ENCODE measurements at regions not wholly inside any gene's neighbourhood (a gene's known extent, or its start where the extent isn't known, plus 50 kb on each side); places are given as distances from the start of the nearest gene placed in this dataset.

DNA sequence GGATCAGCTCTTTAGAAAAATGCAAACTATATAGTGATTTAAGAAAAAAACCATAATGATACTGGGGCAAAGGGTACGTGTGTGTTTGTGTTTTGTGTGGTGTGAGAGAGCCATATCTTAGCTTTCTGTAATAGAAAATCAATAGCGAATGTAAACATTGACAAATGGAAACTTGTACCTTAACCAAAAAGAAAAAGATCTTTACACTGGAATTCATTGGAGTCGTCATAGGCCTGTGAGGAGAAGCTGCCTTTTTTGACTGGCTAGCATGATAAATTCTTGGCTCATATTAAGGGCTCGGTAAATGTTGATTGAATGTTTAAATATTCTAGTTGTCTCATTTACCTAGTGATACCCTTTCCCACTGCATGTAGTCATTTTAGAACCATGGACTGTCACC lies 161.8 kb upstream of the ASCC3 start:
- Mint-ChIP-seq H3K36me3 (no peaks in the 10 kb centered on the region), H3K27me3 (ENCODE audit: low read depth in 3 of 3) (peaks cover 0 to 7% (median 0%) of the 10 kb centered on the region in 3 donors), H3K4me3 (no peak overlapping the region), H3K4me1 (no peaks in the 10 kb centered on the region), H3K9me3 (peaks cover 1 to 24% (median 16%) of the 10 kb centered on the region in 6 donors), H3K27ac (no peak overlapping the region)
- no peak for DNase-seq

DNA sequence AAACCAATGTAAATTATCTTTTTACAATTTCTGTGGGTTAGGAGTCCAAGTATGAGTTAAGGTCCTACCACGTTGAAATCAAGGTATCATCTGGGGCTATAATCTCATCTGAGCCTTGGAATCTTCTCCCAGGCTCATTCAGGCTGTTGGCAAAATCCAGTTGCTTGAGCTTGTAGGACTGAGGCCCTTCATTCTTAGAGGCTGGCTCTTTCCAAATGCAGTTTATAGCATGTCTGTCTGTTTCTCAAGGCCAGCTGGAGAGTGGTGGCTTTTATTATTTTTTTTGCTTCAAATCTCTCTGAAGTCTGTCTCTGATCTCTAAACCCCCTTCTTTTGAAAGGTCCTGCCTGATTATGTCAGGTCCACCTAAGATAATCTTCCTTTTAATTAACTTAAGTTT lies 177.2 kb upstream of the ASCC3 start:
- Mint-ChIP-seq H3K36me3 (no peaks in the 10 kb centered on the region), H3K9me3 (peaks cover 19 to 53% (median 30%) of the 10 kb centered on the region in 6 donors), H3K27ac (no peak overlapping the region), H3K27me3 (ENCODE audit: low read depth in 3 of 3) (peaks cover 0 to 4% (median 0%) of the 10 kb centered on the region in 3 donors), H3K4me3 (no peak overlapping the region), H3K4me1 (no peaks in the 10 kb centered on the region)
- DNase-seq, result no peak

DNA sequence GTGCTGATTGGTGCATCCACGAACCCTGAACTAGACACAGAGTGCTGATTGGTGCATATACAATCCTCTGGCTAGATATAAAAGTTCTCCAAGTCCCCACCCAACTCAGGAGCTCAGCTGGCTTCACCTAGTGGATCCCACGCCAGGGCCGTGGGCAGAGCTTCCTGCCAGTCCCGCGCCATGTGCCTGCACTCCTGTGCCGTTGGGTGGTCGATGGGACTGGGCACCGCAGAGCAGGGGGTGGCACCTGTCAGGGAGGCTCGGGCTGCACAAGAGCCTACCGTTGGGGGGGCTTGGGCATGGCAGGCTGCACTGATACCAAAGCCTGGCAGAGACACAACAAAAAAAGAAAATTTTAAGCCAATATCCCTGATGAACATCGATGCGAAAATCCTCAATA lies 185.4 kb upstream of the ASCC3 start:
- DNase-seq, result no peak
- Mint-ChIP-seq H3K27ac (no peak overlapping the region), H3K36me3 (peaks cover 0 to 3% (median 0%) of the 10 kb centered on the region in 3 donors), H3K4me3 (no peak overlapping the region), H3K27me3 (ENCODE audit: low read depth in 3 of 3) (peaks cover 0 to 2% (median 0%) of the 10 kb centered on the region in 3 donors), H3K4me1 (no peaks in the 10 kb centered on the region), H3K9me3 (peaks cover 28 to 68% (median 47%) of the 10 kb centered on the region in 6 donors)

DNA sequence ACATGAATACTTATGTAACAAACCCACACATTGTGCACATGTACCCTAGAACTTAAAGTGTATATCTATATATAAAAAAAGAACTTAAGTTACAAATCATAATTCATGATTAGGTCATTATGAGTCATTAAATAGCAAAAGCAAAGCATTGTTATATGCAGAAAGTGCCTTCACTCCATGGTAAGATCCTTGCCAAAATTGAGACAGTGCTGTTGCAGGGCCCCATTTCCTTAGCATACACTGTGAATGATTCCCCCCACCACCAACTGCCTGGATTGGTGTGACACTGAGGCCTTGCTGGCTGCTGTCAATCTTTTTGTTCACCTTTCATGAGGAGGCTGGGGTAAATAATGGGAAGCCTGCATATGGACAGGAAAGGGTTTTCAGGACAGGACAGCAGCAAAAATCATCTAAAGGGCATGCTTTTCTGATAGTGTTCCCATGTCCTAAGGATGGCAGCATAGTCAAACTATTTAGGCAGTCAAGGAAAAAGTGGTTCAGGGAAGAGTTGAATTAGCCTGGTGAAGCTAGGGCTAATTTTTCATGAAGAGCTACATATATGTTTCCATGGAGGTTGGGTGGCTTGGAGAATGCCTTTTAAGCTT lies 188.2 kb upstream of the ASCC3 start:
- H3K9me3 Mint-ChIP-seq, result peaks cover 21 to 61% (median 38%) of the 10 kb centered on the region in 6 donors
- H3K27me3 Mint-ChIP-seq (ENCODE audit: low read depth in 3 of 3), result no peaks in the 10 kb centered on the region
- no peak overlapping the region for H3K27ac Mint-ChIP-seq
- peaks cover 0 to 3% (median 0%) of the 10 kb centered on the region in 3 donors for H3K36me3 Mint-ChIP-seq
- no peaks in the 10 kb centered on the region for H3K4me1 Mint-ChIP-seq
- DNase-seq, result no peak
- no peak overlapping the region for H3K4me3 Mint-ChIP-seq

DNA sequence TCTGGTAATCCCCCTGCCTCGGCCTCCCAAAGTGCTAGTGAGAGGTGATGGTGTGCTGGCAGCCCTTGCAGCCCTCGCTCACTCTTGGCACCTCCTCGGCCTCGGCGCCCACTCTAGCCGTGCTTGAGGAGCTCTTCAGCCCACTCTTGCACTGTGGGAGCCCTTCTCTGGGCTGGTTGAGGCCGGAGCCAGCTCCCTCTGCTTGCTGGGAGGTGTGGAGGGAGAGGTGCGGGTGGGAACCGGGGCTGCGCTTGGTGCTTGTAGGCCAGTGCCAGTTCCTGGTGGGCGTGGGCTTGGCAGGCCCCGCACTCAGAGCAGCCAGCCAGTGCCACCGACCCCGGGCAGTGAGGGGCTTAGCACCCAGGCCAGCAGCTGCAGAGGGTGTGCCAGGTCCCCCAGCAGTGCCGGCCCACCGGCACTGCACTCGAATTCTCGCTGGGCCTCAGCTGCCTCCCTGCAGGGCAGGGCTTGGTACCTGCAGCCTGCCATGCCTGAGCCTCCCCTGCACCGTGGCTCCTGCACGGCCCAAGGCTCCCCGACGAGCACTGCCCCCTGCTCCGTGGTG lies 189.0 kb upstream of the ASCC3 start:
- peaks cover 0 to 3% (median 0%) of the 10 kb centered on the region in 3 donors for H3K36me3 Mint-ChIP-seq
- no peaks in the 10 kb centered on the region for H3K27me3 Mint-ChIP-seq (ENCODE audit: low read depth in 3 of 3)
- H3K9me3 Mint-ChIP-seq, result peaks cover 21 to 59% (median 34%) of the 10 kb centered on the region in 6 donors
- H3K27ac Mint-ChIP-seq, result no peak overlapping the region
- no peak for DNase-seq
- no peak overlapping the region for H3K4me3 Mint-ChIP-seq
- H3K4me1 Mint-ChIP-seq, result no peaks in the 10 kb centered on the region

DNA sequence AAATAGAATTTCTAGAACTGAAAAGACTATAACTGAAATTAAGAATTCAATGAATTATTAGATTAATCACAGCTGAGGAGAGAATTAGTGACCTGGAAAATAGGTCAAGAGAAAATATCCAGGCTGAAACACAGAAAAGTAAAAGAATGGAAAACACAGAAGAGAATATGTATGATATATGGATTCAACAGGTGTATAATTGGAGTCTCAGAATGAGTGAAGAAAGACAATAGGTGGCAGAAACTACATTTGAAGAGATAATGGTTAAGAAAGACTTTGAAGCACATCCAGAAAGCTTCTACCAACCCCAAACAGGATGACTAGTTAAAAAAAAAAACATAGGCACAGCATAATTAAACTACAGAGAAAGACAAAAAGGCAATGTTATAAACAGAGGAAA lies 196.2 kb upstream of the ASCC3 start:
- Mint-ChIP-seq H3K4me3 (no peak overlapping the region), H3K27me3 (ENCODE audit: low read depth in 3 of 3) (no peaks in the 10 kb centered on the region), H3K36me3 (no peaks in the 10 kb centered on the region)

DNA sequence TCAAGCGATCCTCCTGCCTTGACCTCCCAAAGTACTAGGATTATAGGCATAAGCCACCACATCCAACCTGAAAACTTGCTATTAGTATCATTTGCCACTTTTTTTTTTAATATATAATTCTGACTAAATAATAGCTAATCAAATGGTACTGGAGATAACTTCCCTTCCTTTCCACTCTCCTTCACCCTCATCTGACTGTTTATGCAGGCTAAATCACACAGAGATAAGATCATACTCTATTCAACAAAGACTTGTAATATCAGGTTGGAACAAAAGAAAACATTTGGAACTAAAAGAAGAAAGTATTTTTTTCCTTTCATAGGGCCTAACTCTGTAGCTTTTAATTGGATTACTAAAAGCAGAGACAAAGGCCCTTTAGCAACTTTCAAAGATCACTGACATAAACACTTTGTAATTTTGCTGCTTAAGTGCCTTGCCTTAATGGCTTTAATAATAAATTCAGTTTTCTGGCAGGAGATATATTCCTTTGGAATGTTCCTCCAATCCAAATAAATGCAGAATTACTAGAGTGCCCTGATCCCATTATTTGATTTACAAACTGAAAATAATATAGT lies 198.7 kb upstream of the ASCC3 start:
- Mint-ChIP-seq H3K27me3 (ENCODE audit: low read depth in 3 of 3) (no peaks in the 10 kb centered on the region), H3K4me1 (no peaks in the 10 kb centered on the region), H3K4me3 (no peak overlapping the region), H3K9me3 (peaks cover 3 to 46% (median 8%) of the 10 kb centered on the region in 6 donors), H3K27ac (no peak overlapping the region), H3K36me3 (no peaks in the 10 kb centered on the region)
- no peak for DNase-seq

More for the DNA sequence above, 196.2 kb upstream of the ASCC3 start:
- Mint-ChIP-seq H3K9me3 (peaks cover 3 to 50% (median 10%) of the 10 kb centered on the region in 6 donors), H3K27ac (no peak overlapping the region), H3K4me1 (no peaks in the 10 kb centered on the region)
- DNase-seq, result no peak

DNA sequence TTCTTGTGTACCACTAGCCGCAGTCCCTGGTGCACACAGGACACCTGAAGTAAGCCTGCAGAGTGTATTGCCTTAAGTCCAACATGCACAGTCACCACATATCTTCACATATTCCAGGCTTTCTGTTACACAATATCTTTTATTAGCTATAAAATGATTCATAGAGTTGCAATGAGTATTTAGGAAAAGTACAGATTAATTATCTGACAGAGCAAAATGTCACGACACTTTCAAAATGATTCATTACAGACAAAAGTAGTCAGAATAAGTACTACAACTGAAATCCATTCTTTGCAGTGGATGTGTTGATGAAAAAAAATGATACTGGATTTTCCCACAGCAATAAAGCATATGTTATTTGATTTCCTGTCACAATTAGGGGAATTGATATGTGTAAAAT lies 199.5 kb upstream of the ASCC3 start:
- H3K9me3 Mint-ChIP-seq, result peaks cover 3 to 39% (median 6%) of the 10 kb centered on the region in 6 donors
- H3K36me3 Mint-ChIP-seq, result no peaks in the 10 kb centered on the region
- H3K27me3 Mint-ChIP-seq (ENCODE audit: low read depth in 3 of 3), result no peaks in the 10 kb centered on the region
- no peak for DNase-seq
- no peak overlapping the region for H3K27ac Mint-ChIP-seq
- no peak overlapping the region for H3K4me3 Mint-ChIP-seq
- H3K4me1 Mint-ChIP-seq, result no peaks in the 10 kb centered on the region

DNA sequence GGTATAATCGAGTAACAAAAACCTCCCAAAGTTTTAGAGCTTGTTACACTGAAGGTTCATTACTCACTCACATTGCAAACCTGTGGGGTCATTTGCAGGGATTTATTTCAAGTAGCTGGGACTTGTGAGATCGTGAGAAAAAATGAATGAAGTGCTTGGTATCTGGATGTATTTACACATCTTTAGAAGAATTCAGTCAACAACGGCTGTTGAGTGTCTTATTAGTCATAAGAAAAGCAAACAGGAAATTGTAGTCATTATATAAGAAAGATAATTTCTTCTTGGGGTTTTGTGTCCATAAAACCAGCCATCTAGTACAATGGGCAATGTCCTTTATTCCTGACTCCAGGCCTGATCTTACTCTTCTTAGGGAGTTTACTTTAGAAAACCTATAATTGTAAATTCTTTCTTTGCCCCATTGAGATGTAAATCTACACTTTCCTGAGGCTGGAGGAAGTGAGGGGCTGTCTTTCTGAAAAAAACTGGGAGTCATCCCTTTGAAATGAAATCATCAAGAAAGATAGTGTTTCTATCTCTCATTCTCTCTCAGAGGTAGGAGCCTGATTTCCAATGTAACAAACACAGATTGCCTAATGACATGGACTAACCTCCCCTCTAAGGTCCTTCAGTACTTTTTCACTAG lies 202.5 kb upstream of the ASCC3 start:
- H3K9me3 Mint-ChIP-seq, result peaks cover 3 to 30% (median 11%) of the 10 kb centered on the region in 6 donors
- no peak overlapping the region for H3K4me3 Mint-ChIP-seq
- H3K4me1 Mint-ChIP-seq, result no peaks in the 10 kb centered on the region
- no peak for DNase-seq
- no peak overlapping the region for H3K27ac Mint-ChIP-seq
- H3K36me3 Mint-ChIP-seq, result no peaks in the 10 kb centered on the region
- no peaks in the 10 kb centered on the region for H3K27me3 Mint-ChIP-seq (ENCODE audit: low read depth in 3 of 3)

DNA sequence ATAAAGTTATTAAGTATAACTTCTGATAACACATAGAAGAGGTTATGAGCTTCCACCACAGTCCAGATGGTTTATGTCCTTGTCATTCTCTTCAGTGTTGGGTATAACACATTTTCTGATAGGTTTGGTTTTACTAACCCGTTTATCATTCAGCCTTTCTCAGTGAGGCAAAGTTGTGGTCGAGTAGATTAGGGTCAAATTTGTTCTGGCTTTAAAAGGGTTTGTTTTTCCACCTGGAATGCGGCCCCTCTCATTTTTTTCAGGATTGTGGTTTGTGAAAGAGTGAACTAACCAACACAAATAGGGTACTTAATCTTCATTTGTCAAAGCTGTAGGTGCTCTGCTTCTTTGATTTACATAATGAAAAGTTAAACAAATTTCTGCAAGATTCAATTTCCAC lies 204.2 kb upstream of the ASCC3 start:
- no peak for DNase-seq
- Mint-ChIP-seq H3K36me3 (peaks cover 0 to 4% (median 0%) of the 10 kb centered on the region in 3 donors), H3K27me3 (ENCODE audit: low read depth in 3 of 3) (no peaks in the 10 kb centered on the region)

DNA sequence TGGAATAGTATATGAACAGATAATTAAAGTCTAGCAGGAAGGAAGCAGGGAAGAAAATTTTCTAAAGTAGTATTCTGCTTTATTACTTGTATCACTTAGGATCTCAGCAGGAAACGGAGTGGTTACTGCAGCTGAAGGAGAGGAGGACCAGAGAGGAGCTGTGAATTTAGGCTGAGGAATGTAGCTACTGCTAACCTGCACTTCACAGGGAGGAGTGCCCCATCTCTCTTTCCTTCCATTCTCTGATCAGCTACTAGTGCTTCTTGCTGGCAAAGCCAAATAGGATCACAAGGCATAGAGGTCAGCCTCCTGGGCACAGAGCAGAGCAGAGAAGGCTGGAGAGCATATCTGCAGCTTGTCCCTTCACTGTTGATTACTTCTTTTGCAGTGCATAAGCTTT lies 205.3 kb upstream of the ASCC3 start:
- H3K4me3 Mint-ChIP-seq, result no peak overlapping the region
- H3K4me1 Mint-ChIP-seq, result no peaks in the 10 kb centered on the region
- peaks cover 8 to 46% (median 26%) of the 10 kb centered on the region in 6 donors for H3K9me3 Mint-ChIP-seq
- peaks cover 0 to 4% (median 0%) of the 10 kb centered on the region in 3 donors for H3K36me3 Mint-ChIP-seq
- no peaks in the 10 kb centered on the region for H3K27me3 Mint-ChIP-seq (ENCODE audit: low read depth in 3 of 3)
- H3K27ac Mint-ChIP-seq, result no peak overlapping the region
- no peak for DNase-seq

More for the DNA sequence above, 204.2 kb upstream of the ASCC3 start:
- no peak overlapping the region for H3K4me3 Mint-ChIP-seq
- peaks cover 8 to 34% (median 16%) of the 10 kb centered on the region in 6 donors for H3K9me3 Mint-ChIP-seq
- H3K4me1 Mint-ChIP-seq, result no peaks in the 10 kb centered on the region
- no peak overlapping the region for H3K27ac Mint-ChIP-seq

DNA sequence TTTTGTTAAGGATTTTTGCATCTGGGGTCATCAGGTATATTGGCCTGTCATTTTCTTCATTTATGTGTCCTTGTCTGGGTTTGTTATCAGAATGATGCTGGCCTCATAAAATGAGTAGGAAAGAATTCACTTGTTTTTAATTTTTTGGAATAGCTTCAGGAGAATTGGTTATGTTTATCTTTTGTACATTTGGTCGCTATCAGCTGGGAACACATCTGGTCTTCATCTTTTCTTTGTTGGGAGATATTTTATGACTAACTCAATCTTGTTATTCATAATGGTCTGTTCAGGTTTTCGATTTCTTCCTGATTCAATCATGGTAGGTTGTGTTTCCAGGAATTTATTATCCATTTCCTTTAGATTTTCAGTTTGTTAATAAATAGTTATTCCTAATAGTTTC lies 207.5 kb upstream of the ASCC3 start:
- peaks cover 0 to 4% (median 0%) of the 10 kb centered on the region in 3 donors for H3K36me3 Mint-ChIP-seq
- no peak overlapping the region for H3K4me3 Mint-ChIP-seq
- DNase-seq, result no peak

DNA sequence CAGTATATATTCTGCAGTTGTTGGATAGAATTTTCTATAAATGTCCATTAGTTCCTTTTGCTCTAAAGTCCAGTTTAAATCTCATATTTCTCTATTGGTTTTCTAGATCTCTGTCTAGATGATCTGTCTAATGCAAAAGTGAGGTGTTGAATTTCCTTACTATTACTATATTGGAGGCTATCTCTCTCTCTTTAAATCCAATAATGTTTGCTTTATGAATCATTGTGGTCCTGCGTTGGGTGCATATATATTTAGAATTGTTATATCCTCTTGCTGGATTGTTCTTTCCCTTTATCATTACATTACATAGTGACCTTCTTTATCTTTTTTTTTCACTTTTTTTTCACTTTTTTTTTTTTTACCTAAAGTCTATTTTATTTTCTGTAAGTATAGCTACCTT lies 208.5 kb upstream of the ASCC3 start:
- Mint-ChIP-seq H3K27ac (no peak overlapping the region), H3K36me3 (peaks cover 0 to 4% (median 0%) of the 10 kb centered on the region in 3 donors), H3K9me3 (peaks cover 14 to 48% (median 31%) of the 10 kb centered on the region in 6 donors), H3K4me3 (no peak overlapping the region), H3K4me1 (no peaks in the 10 kb centered on the region), H3K27me3 (ENCODE audit: low read depth in 3 of 3) (no peaks in the 10 kb centered on the region)
- DNase-seq, result no peak

More for the DNA sequence above, 207.5 kb upstream of the ASCC3 start:
- H3K9me3 Mint-ChIP-seq, result peaks cover 14 to 46% (median 31%) of the 10 kb centered on the region in 6 donors
- H3K27ac Mint-ChIP-seq, result no peak overlapping the region
- no peaks in the 10 kb centered on the region for H3K27me3 Mint-ChIP-seq (ENCODE audit: low read depth in 3 of 3)
- H3K4me1 Mint-ChIP-seq, result no peaks in the 10 kb centered on the region

DNA sequence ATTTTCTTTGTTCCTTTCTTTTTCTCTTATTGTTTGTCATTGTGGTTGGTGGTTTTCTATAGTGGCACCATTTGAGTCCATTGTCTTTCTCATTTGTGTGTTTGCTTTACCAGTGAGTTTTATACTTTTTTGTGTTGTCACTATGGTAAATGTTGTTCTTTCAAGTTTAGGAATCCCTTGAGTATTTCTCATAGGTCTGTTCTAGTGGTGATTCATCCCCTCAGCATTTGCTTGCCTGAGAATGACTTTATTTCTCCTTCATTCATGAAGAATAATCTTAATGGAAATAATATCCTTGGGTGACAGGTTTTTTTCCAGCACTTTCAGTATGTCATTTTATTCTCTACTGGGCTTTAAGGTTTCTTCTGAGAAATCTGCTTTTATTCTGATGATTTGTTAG lies 209.2 kb upstream of the ASCC3 start:
- no peaks in the 10 kb centered on the region for H3K4me1 Mint-ChIP-seq
- H3K9me3 Mint-ChIP-seq, result peaks cover 14 to 48% (median 31%) of the 10 kb centered on the region in 6 donors
- H3K4me3 Mint-ChIP-seq, result no peak overlapping the region
- no peak for DNase-seq
- peaks cover 0 to 4% (median 0%) of the 10 kb centered on the region in 3 donors for H3K36me3 Mint-ChIP-seq
- no peak overlapping the region for H3K27ac Mint-ChIP-seq
- H3K27me3 Mint-ChIP-seq (ENCODE audit: low read depth in 3 of 3), result no peaks in the 10 kb centered on the region

Measured in immature natural killer cell (primary cell).